Stomach (tissue), 8 donors: ENCODE measurements at regions not wholly inside any gene's neighbourhood (a gene's known extent, or its start where the extent isn't known, plus 50 kb on each side); places are given as distances from the start of the nearest gene placed in this dataset.

Source experiments
- DNase-seq, 2 donors: peaks; one replicate each; pipeline versions ENCODE4 v3.0.0 to v3.0.0-alpha.2; 2013 to 2019
- H3K27ac ChIP-seq, 5 donors: fragments of 200-600 bp in 4 of 5; sonication (generic) in 4 of 5; one replicate each; pipeline ENCODE4 v1.5.1; 2013 to 2019; ENCODE audit warnings: mild to moderate bottlenecking in 1 of 5, moderate library complexity in 1 of 5
- H3K27me3 ChIP-seq, 3 donors: fragments of 200-600 bp; sonication (generic); one replicate each; pipeline ENCODE4 v1.5.1; 2017 to 2019; ENCODE audit warnings: mixed run types in 1 of 3
- H3K36me3 ChIP-seq, 4 donors: fragments of 200-600 bp; sonication (generic); 1 replicate in 3 of 4; 2 replicates in 1 of 4; pipeline ENCODE4 v1.5.1; 2016 to 2019
- H3K4me1 ChIP-seq, 4 donors: fragments of 200-600 bp; sonication (generic); one replicate each; pipeline ENCODE4 v1.5.1; 2016 to 2019
- H3K4me3 ChIP-seq, 4 donors: fragments of 200-600 bp; sonication (generic) in 3 of 4; one replicate each; pipeline ENCODE4 v1.5.1; 2016 to 2019; ENCODE audit warnings: mild to moderate bottlenecking in 1 of 4
- H3K9me3 ChIP-seq, 4 donors: fragments of 200-600 bp; sonication (generic); one replicate each; pipeline ENCODE4 v1.5.1; 2016 to 2019
- CTCF ChIP-seq, 7 experiments: fragments of 450-650 bp in 4 of 7; fragments of 200-600 bp in 3 of 7; sonication (generic) in 3 of 7; IDR thresholded peaks; one replicate each; pipeline ENCODE4 v1.5.1; 2016 to 2019; ENCODE audit warnings: antibody characterized with exemption in 7 of 7, control low read depth in 2 of 7, mild to moderate bottlenecking in 1 of 7
- EP300 ChIP-seq: sonication (generic); formaldehyde crosslinking; IDR thresholded peaks from one replicate; pipeline ENCODE4 v1.6.1; 2017; ENCODE audit warnings: antibody characterized with exemption
- POLR2A ChIP-seq, 4 donors: fragments of 450-650 bp; IDR thresholded peaks; one replicate each; pipeline ENCODE4 v1.6.1; 2016; ENCODE audit warnings: antibody characterized with exemption in 4 of 4, control low read depth in 2 of 4, mild to moderate bottlenecking in 1 of 4, moderate library complexity in 1 of 4
- POLR2AphosphoS5 ChIP-seq, 3 donors: sonication (generic); formaldehyde crosslinking; IDR thresholded peaks; one replicate each; pipeline ENCODE4 v1.6.1; 2016; ENCODE audit warnings: antibody characterized with exemption in 3 of 3
- WGBS, 5 donors: extraction: QIAGEN DNeasy Blood & Tissue Kit in 3 of 5; methylation state at CpG; one replicate each; pipeline versions ENCODE4 v1.1.5 to v1.1.7; 2013 to 2018; 5-methylcytosine and 5-hydroxymethylcytosine counted together
- intact Hi-C: fragments of 100-400 bp; cut with DNase I; formaldehyde crosslinking; loops from one replicate; pipeline ENCODE4 v1.15.1; 2023; ENCODE audit warnings: low total_unique reads
- donor health status: healthy with polysubstance abuse.
- donor health status: Bipolar disorder and iron deficiency.
- donor health status: healthy.

- Histone ChIP-seq H3K4me1 (no peaks in the 10 kb centered on the region), H3K9me3 (peaks cover 0 to 5% (median 0%) of the 10 kb centered on the region in 4 donors), H3K4me3 (no peak overlapping the region), H3K36me3 (no peaks in the 10 kb centered on the region), H3K27ac (no peak overlapping the region), H3K27me3 (no peaks in the 10 kb centered on the region)
- DNase-seq = no peak
- WGBS, 5 donors = 60 to 72% (median 68%) methylated on average over 4 of the region's 4 CpGs
- TF ChIP-seq POLR2A (IDR thresholded peaks at IDR 0.05) (no peak), CTCF (IDR thresholded peaks at IDR 0.05) (no peak), POLR2AphosphoS5 (IDR thresholded peaks at IDR 0.05) (no peak), EP300 (no peak)
- intact Hi-C loops = no loop called here
Observed at GRCh38 chr4:165656829-165657490, 216.1 kb upstream of the TLL1 start.

- H3K4me3 ChIP-seq = no peak overlapping the region
- WGBS, 5 donors = 31 to 55% (median 42%) methylated on average over 2 of the region's 2 CpGs
- H3K9me3 ChIP-seq = no peaks in the 10 kb centered on the region
- TF ChIP-seq EP300 = no peak
- TF ChIP-seq POLR2AphosphoS5 (IDR thresholded peaks at IDR 0.05) = no peak
- TF ChIP-seq POLR2A (IDR thresholded peaks at IDR 0.05) = no peak
- TF ChIP-seq CTCF (IDR thresholded peaks at IDR 0.05) = no peak
- H3K27me3 ChIP-seq = no peaks in the 10 kb centered on the region
- no peaks in the 10 kb centered on the region for H3K36me3 ChIP-seq
- intact Hi-C loops = no loop called here
- H3K27ac ChIP-seq = no peak overlapping the region
- H3K4me1 ChIP-seq = no peaks in the 10 kb centered on the region
- DNase-seq = peak in 1 of 2 donors; percentile 26
Observed at GRCh38 chr4:165662341-165662740, 210.7 kb upstream of the TLL1 start.

- no peak overlapping the region for H3K4me3 ChIP-seq
- H3K9me3 ChIP-seq = no peaks in the 10 kb centered on the region
- no peak for TF ChIP-seq POLR2AphosphoS5 (IDR thresholded peaks at IDR 0.05)
- TF ChIP-seq CTCF (IDR thresholded peaks at IDR 0.05) = no peak
- TF ChIP-seq EP300 = no peak
- TF ChIP-seq POLR2A (IDR thresholded peaks at IDR 0.05) = no peak
- intact Hi-C loops = no loop called here
- H3K27me3 ChIP-seq = no peaks in the 10 kb centered on the region
- H3K27ac ChIP-seq = no peak overlapping the region
- DNase-seq = no peak
- H3K4me1 ChIP-seq = no peaks in the 10 kb centered on the region
- no peaks in the 10 kb centered on the region for H3K36me3 ChIP-seq
Observed at GRCh38 chr4:165663411-165663810, 209.6 kb upstream of the TLL1 start.

- Histone ChIP-seq H3K9me3 (no peaks in the 10 kb centered on the region), H3K27me3 (no peaks in the 10 kb centered on the region), H3K27ac (no peak overlapping the region), H3K4me1 (no peaks in the 10 kb centered on the region), H3K4me3 (no peak overlapping the region), H3K36me3 (no peaks in the 10 kb centered on the region)
- no peak for DNase-seq
- TF ChIP-seq CTCF (IDR thresholded peaks at IDR 0.05) = no peak
- no peak for TF ChIP-seq POLR2AphosphoS5 (IDR thresholded peaks at IDR 0.05)
- intact Hi-C loops = no loop called here
- WGBS, 5 donors = 90 to 96% (median 90%) methylated on average over 5 of the region's 5 CpGs
Observed at GRCh38 chr4:165666836-165667235, 206.2 kb upstream of the TLL1 start.
